Left ventricle myocardium inferior (tissue), 1 donor: ENCODE measurements at regions not wholly inside any gene's neighbourhood (a gene's known extent, or its start where the extent isn't known, plus 50 kb on each side); places are given as distances from the start of the nearest gene placed in this dataset.

Experiments used
- DNase-seq: peaks from one replicate; pipeline ENCODE4 v3.0.0-alpha.2; 2020
- H3K27ac ChIP-seq: fragments of 200-600 bp; replicated peaks from 2 replicates; pipeline ENCODE4 v1.8.0; 2021
- H3K27me3 ChIP-seq: fragments of 200-600 bp; 2 replicates; pipeline ENCODE4 v1.8.0; 2021; ENCODE audit warnings: low read depth
- H3K36me3 ChIP-seq: fragments of 200-600 bp; 2 replicates; pipeline ENCODE4 v1.8.0; 2021
- H3K4me1 ChIP-seq: fragments of 200-600 bp; 2 replicates; pipeline ENCODE4 v1.8.0; 2021
- H3K4me3 ChIP-seq: fragments of 200-600 bp; 2 replicates; pipeline ENCODE4 v1.8.0; 2021; ENCODE audit warnings: mild to moderate bottlenecking, moderate library complexity
- H3K9me3 ChIP-seq: fragments of 200-600 bp; replicated peaks from 2 replicates; pipeline ENCODE4 v1.8.0; 2021
- CTCF ChIP-seq: fragments of 200-600 bp; IDR thresholded peaks from 2 replicates; pipeline ENCODE4 v1.8.0; 2021; ENCODE audit warnings: antibody characterized with exemption, mild to moderate bottlenecking, borderline replicate concordance
- intact Hi-C: fragments of 100-400 bp; cut with micrococcal nuclease; formaldehyde crosslinking; loops from one replicate; pipeline ENCODE4 v1.11.0; 2022
- donor health status: DM: no; HTN: yes; CAD: no; lungs with severe emphysema.

- TF ChIP-seq CTCF = no peak
- Histone ChIP-seq H3K27ac (no peak overlapping the region), H3K27me3 (no peaks in the 10 kb centered on the region), H3K36me3 (no peaks in the 10 kb centered on the region), H3K9me3 (no peaks in the 10 kb centered on the region), H3K4me1 (peaks cover 34% of the 10 kb centered on the region), H3K4me3 (no peak overlapping the region)
- intact Hi-C loops = no loop called here
- no peak for DNase-seq
Observed at GRCh38 chr2:15700131-15700530, 108.5 kb downstream of the DDX1 start.

- Histone ChIP-seq H3K9me3 (no peaks in the 10 kb centered on the region), H3K27me3 (no peaks in the 10 kb centered on the region), H3K27ac (no peak overlapping the region), H3K4me1 (peaks cover 39% of the 10 kb centered on the region), H3K4me3 (no peak overlapping the region), H3K36me3 (no peaks in the 10 kb centered on the region)
- intact Hi-C loops = no loop called here
- no peak for TF ChIP-seq CTCF
- DNase-seq = no peak
Observed at GRCh38 chr2:15700599-15701340, 109.1 kb downstream of the DDX1 start.

- no peak overlapping the region for H3K27ac ChIP-seq
- intact Hi-C loops = no loop called here
- peaks cover 39% of the 10 kb centered on the region for H3K4me1 ChIP-seq
- TF ChIP-seq CTCF = no peak
- no peaks in the 10 kb centered on the region for H3K9me3 ChIP-seq
- no peak for DNase-seq
- H3K4me3 ChIP-seq = no peak overlapping the region
- H3K36me3 ChIP-seq = no peaks in the 10 kb centered on the region
- no peaks in the 10 kb centered on the region for H3K27me3 ChIP-seq
Observed at GRCh38 chr2:15701341-15701907, 109.8 kb downstream of the DDX1 start.

- no peaks in the 10 kb centered on the region for H3K27me3 ChIP-seq
- H3K27ac ChIP-seq = no peak overlapping the region
- H3K4me1 ChIP-seq = peaks cover 39% of the 10 kb centered on the region
- H3K36me3 ChIP-seq = no peaks in the 10 kb centered on the region
- intact Hi-C loops = no loop called here
- no peaks in the 10 kb centered on the region for H3K9me3 ChIP-seq
- no peak for TF ChIP-seq CTCF
- no peak overlapping the region for H3K4me3 ChIP-seq
- no peak for DNase-seq
Observed at GRCh38 chr2:15701991-15702390, 110.3 kb downstream of the DDX1 start.

- intact Hi-C loops = no loop called here
- no peak for TF ChIP-seq CTCF
- no peak overlapping the region for H3K4me3 ChIP-seq
- H3K27ac ChIP-seq = peak overlapping the region; percentile 36
- H3K4me1 ChIP-seq = peaks cover 39% of the 10 kb centered on the region
- H3K27me3 ChIP-seq = no peaks in the 10 kb centered on the region
- no peaks in the 10 kb centered on the region for H3K36me3 ChIP-seq
- H3K9me3 ChIP-seq = no peaks in the 10 kb centered on the region
- DNase-seq = no peak
Observed at GRCh38 chr2:15702452-15702851, 110.8 kb downstream of the DDX1 start.
